GM12878 (cell line): ENCODE measurements at regions not wholly inside any gene's neighbourhood (a gene's known extent, or its start where the extent isn't known, plus 50 kb on each side); places are given as distances from the start of the nearest gene placed in this dataset.

ENCODE experiments used
- ATAC-seq: fragments of 200-7000 bp; cut with Tn5 transposase; 3 replicates; pipeline ENCODE4 v1.9.1; 2020; ENCODE audit warnings: mild to moderate bottlenecking, moderate library complexity
- BruUV-seq: library from RNA; stranded (reverse); fragments of 400-500 nt; replicated peaks from 2 replicates; lab custom pipeline; 2021; lab: Mats Ljungman, UMichigan
- CTCF ChIA-PET: fragments of 300-600 bp; sonication (Branson Sonifier 250); formaldehyde crosslinking; extraction: SDS; loops from one replicate; lab custom pipeline; 2021; ENCODE audit warnings: inconsistent platforms; lab: Yijun Ruan, JAX
- POLR2A ChIA-PET: fragments of 350-600 bp; formaldehyde crosslinking; extraction: SDS; loops from one replicate; lab custom pipeline; 2021; ENCODE audit warnings: inconsistent platforms; lab: Charles Lee
- RAD21 ChIA-PET: fragments of 300-600 bp; sonication (Branson Sonifier 250); formaldehyde crosslinking; loops from one replicate; lab custom pipeline; 2023; ENCODE audit warnings: antibody characterized with exemption; ENCODE audit not compliant: unreplicated experiment; lab: Charles Lee
- SMC1A ChIA-PET: fragments of 300-600 bp; sonication (Branson Sonifier 250); formaldehyde crosslinking; loops from one replicate; lab custom pipeline; 2023; ENCODE audit not compliant: unreplicated experiment, uncharacterized antibody; lab: Charles Lee
- DNase-seq: peaks from one replicate; pipeline ENCODE4 v3.0.0-alpha.2; 2011; ENCODE audit warnings: low read depth, low spot score
- FAIRE-seq: peaks from 3 replicates; lab custom pipeline; 2011; peaks lifted over from hg19 to GRCh38; lab: Jason Lieb, UNC
- H2AFZ ChIP-seq: 2 replicates; pipeline ENCODE4 v1.6.0; 2011; ENCODE audit warnings: low read depth, low read length, control low read depth; ENCODE audit not compliant: control insufficient read depth
- H3K27ac ChIP-seq: 2 replicates; pipeline ENCODE4 v1.5.1; 2011; ENCODE audit warnings: control low read depth; ENCODE audit not compliant: control insufficient read depth, insufficient read depth
- H3K27me3 ChIP-seq, 2 experiments: replicated peaks in 1 of 2; 2 replicates each; pipeline versions ENCODE4 v1.6.0 to v1.6.1; 2011; ENCODE audit warnings: low read length in 1 of 2; ENCODE audit not compliant: control insufficient read depth in 2 of 2, insufficient read depth in 2 of 2
- H3K36me3 ChIP-seq, 2 experiments: 2 replicates each; pipeline ENCODE4 v1.5.1; 2011; ENCODE audit warnings: low read length in 1 of 2; ENCODE audit not compliant: control insufficient read depth in 2 of 2, insufficient read depth in 2 of 2
- H3K4me1 ChIP-seq: 2 replicates; pipeline ENCODE4 v1.6.1; 2011; ENCODE audit warnings: mild to moderate bottlenecking, low read length, moderate library complexity, mixed read lengths; ENCODE audit not compliant: control insufficient read depth, insufficient read depth
- H3K4me2 ChIP-seq: 2 replicates; pipeline ENCODE4 v1.6.0; 2011; ENCODE audit warnings: control low read depth; ENCODE audit not compliant: control insufficient read depth, insufficient read depth
- H3K4me3 ChIP-seq: fragments of 200-600 bp; sonication (generic); 2 replicates; pipeline ENCODE4 v1.5.1; 2016
- H3K79me2 ChIP-seq: 2 replicates; pipeline ENCODE4 v1.6.0; 2011; ENCODE audit warnings: low read length; ENCODE audit not compliant: control insufficient read depth, insufficient read depth
- H3K9ac ChIP-seq: 2 replicates; pipeline ENCODE4 v1.8.0; 2011; ENCODE audit warnings: low read length, control low read depth, mixed read lengths; ENCODE audit not compliant: control insufficient read depth, insufficient read depth
- H3K9me3 ChIP-seq: replicated peaks from 3 replicates; pipeline ENCODE4 v1.5.1; 2011; ENCODE audit warnings: mild to moderate bottlenecking, low read length; ENCODE audit not compliant: control insufficient read depth, insufficient read depth
- H4K20me1 ChIP-seq: 2 replicates; pipeline ENCODE4 v1.6.0; 2011; ENCODE audit not compliant: control insufficient read depth, insufficient read depth
- ASH2L ChIP-seq: fragments of 300-600, 200-600 bp; sonication (generic); IDR thresholded peaks from 2 replicates; pipeline ENCODE4 v1.6.1; 2017; ENCODE audit warnings: low read depth, mild to moderate bottlenecking, borderline replicate concordance
- CBX5 ChIP-seq: sonication (generic); IDR thresholded peaks from 2 replicates; pipeline ENCODE4 v1.6.1; 2016; ENCODE audit warnings: low read depth, moderate library complexity, mild to moderate bottlenecking, inconsistent platforms
- CHD2 ChIP-seq: IDR thresholded peaks from 2 replicates; pipeline ENCODE4 v1.6.1; 2011; ENCODE audit warnings: low read depth, low read length, improper control_type of control experiment, borderline replicate concordance
- CREB1 ChIP-seq: IDR thresholded peaks from 2 replicates; pipeline ENCODE4 v1.6.1; 2012; ENCODE audit warnings: low read depth, mild to moderate bottlenecking, inconsistent platforms
- EP300 ChIP-seq, 2 experiments: fragments of 150-350 bp in 1 of 2; IDR thresholded peaks; 2 replicates each; pipeline ENCODE4 v1.6.1; 2011 to 2012; ENCODE audit warnings: low read depth in 2 of 2, low read length in 2 of 2, borderline replicate concordance in 1 of 2, improper control_type of control experiment in 1 of 2, inconsistent platforms in 1 of 2; ENCODE audit not compliant: control insufficient read depth in 1 of 2
- ESRRA ChIP-seq: IDR thresholded peaks from 2 replicates; pipeline ENCODE4 v1.6.1; 2012; ENCODE audit warnings: mild to moderate bottlenecking, low read length, improper control_type of control experiment
- FOXK2 ChIP-seq: fragments of 450-650 bp; IDR thresholded peaks from 2 replicates; pipeline ENCODE4 v1.6.1; 2017; ENCODE audit warnings: mild to moderate bottlenecking, moderate library complexity
- FOXM1 ChIP-seq: IDR thresholded peaks from 2 replicates; pipeline ENCODE4 v1.6.1; 2012; ENCODE audit warnings: low read depth, mild to moderate bottlenecking, inconsistent platforms, low read length, moderate library complexity
- GATAD2B ChIP-seq: fragments of 450-650 bp; conservative IDR thresholded peaks from 2 replicates; pipeline ENCODE4 v1.6.1; 2017; ENCODE audit warnings: low read depth, mild to moderate bottlenecking, moderate library complexity
- NFYB ChIP-seq: IDR thresholded peaks from 2 replicates; pipeline ENCODE4 v1.6.1; 2011; ENCODE audit warnings: low read depth, mild to moderate bottlenecking, low read length, improper control_type of control experiment, moderate library complexity; ENCODE audit not compliant: insufficient read depth
- ZZZ3 ChIP-seq: IDR thresholded peaks from 2 replicates; pipeline ENCODE4 v1.6.1; 2011; ENCODE audit warnings: low read depth; ENCODE audit not compliant: control insufficient read depth, insufficient read length
- WGBS: methylation state at CpG from one replicate; pipeline ENCODE4 v1.1.6; 2016; ENCODE audit warnings: low lambda C conversion rate; ENCODE audit not compliant: insufficient replicate concordance, insufficient coverage; ENCODE audit errors: missing lambda C conversion rate; 5-methylcytosine and 5-hydroxymethylcytosine counted together
- in situ Hi-C: fragments of 300-500 bp; cut with MboI; formaldehyde crosslinking; loops from 9 replicates; pipeline ENCODE4 v1.14.3; 2018; ENCODE audit warnings: mixed read lengths
- intact Hi-C: fragments of 100-400 bp; cut with micrococcal nuclease; formaldehyde crosslinking; loops from one replicate; pipeline ENCODE4 v1.14.2; 2022; ENCODE audit not compliant: unreplicated experiment
- TF ChIP-seq, protein P1 (sequence below): fragments of 450-650 bp; IDR thresholded peaks from 2 replicates; pipeline ENCODE4 v1.6.1; 2016; ENCODE audit warnings: mild to moderate bottlenecking
- TF ChIP-seq, protein P2 (sequence below): fragments of 450-650 bp; IDR thresholded peaks from 2 replicates; pipeline ENCODE4 v1.6.1; 2017; ENCODE audit warnings: mild to moderate bottlenecking, moderate library complexity
- TF ChIP-seq, protein P3 (sequence below): fragments of 450-650 bp; IDR thresholded peaks from 2 replicates; pipeline ENCODE4 v1.6.1; 2016; ENCODE audit warnings: mild to moderate bottlenecking

DNA sequence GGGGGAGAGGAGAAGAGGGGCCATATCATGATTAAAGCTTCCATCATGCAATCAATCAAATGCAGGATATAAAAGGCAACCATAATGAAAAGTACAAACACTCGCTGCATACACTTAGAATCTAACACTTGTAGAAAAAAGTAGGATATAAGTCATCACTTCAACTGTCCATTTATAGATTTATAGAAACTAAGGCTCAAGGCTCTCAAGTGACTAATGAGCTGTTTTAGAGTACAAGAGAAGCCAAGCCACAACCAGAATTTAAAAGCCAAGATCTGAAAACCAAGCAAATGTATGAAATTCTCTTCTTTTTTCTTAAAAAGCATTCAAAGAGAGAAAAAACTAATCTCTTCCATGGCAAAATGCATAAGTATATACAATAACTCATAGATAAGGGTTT, 160.2 kb upstream of the BLID start:
- DNase-seq (no peak), ATAC-seq (no peak), FAIRE-seq (no peak)
- Histone ChIP-seq H3K27me3 (no peaks in the 10 kb centered on the region), H4K20me1 (no peaks in the 10 kb centered on the region), H3K9ac (no peak overlapping the region), H3K4me1 (no peaks in the 10 kb centered on the region), H3K4me3 (no peak overlapping the region), H3K4me2 (no peak overlapping the region), H3K27ac (no peak overlapping the region), H3K9me3 (no peaks in the 10 kb centered on the region), H3K79me2 (no peaks in the 10 kb centered on the region), H2AFZ (no peak overlapping the region), H3K36me3 (no peaks in the 10 kb centered on the region)
- TF ChIP-seq GATAD2B (no peak), ASH2L (no peak), FOXK2 (no peak), NFYB (no peak), ESRRA (no peak), ZZZ3 (no peak), CHD2 (no peak), CBX5 (no peak), CREB1 (no peak), FOXM1 (no peak), EP300 (IDR thresholded peaks at IDR 0.05; ENCODE audit: borderline replicate concordance in 1 of 2, control insufficient read depth in 1 of 2, low read depth in 2 of 2, low read length in 2 of 2) (no peak)
- TF ChIP-seq, protein P1, sequence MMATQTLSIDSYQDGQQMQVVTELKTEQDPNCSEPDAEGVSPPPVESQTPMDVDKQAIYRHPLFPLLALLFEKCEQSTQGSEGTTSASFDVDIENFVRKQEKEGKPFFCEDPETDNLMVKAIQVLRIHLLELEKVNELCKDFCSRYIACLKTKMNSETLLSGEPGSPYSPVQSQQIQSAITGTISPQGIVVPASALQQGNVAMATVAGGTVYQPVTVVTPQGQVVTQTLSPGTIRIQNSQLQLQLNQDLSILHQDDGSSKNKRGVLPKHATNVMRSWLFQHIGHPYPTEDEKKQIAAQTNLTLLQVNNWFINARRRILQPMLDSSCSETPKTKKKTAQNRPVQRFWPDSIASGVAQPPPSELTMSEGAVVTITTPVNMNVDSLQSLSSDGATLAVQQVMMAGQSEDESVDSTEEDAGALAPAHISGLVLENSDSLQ = no peak
- TF ChIP-seq, protein P2, sequence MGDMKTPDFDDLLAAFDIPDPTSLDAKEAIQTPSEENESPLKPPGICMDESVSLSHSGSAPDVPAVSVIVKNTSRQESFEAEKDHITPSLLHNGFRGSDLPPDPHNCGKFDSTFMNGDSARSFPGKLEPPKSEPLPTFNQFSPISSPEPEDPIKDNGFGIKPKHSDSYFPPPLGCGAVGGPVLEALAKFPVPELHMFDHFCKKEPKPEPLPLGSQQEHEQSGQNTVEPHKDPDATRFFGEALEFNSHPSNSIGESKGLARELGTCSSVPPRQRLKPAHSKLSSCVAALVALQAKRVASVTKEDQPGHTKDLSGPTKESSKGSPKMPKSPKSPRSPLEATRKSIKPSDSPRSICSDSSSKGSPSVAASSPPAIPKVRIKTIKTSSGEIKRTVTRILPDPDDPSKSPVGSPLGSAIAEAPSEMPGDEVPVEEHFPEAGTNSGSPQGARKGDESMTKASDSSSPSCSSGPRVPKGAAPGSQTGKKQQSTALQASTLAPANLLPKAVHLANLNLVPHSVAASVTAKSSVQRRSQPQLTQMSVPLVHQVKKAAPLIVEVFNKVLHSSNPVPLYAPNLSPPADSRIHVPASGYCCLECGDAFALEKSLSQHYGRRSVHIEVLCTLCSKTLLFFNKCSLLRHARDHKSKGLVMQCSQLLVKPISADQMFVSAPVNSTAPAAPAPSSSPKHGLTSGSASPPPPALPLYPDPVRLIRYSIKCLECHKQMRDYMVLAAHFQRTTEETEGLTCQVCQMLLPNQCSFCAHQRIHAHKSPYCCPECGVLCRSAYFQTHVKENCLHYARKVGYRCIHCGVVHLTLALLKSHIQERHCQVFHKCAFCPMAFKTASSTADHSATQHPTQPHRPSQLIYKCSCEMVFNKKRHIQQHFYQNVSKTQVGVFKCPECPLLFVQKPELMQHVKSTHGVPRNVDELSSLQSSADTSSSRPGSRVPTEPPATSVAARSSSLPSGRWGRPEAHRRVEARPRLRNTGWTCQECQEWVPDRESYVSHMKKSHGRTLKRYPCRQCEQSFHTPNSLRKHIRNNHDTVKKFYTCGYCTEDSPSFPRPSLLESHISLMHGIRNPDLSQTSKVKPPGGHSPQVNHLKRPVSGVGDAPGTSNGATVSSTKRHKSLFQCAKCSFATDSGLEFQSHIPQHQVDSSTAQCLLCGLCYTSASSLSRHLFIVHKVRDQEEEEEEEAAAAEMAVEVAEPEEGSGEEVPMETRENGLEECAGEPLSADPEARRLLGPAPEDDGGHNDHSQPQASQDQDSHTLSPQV = no peak
- TF ChIP-seq, protein P3, sequence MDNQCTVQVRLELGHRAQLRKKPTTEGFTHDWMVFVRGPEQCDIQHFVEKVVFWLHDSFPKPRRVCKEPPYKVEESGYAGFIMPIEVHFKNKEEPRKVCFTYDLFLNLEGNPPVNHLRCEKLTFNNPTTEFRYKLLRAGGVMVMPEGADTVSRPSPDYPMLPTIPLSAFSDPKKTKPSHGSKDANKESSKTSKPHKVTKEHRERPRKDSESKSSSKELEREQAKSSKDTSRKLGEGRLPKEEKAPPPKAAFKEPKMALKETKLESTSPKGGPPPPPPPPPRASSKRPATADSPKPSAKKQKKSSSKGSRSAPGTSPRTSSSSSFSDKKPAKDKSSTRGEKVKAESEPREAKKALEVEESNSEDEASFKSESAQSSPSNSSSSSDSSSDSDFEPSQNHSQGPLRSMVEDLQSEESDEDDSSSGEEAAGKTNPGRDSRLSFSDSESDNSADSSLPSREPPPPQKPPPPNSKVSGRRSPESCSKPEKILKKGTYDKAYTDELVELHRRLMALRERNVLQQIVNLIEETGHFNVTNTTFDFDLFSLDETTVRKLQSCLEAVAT = no peak
- ChIA-PET RAD21 (no interaction called here), SMC1A (no interaction called here), CTCF (no interaction called here), POLR2A (no interaction called here)
- no TSS peak for BruUV-seq
- intact Hi-C loops = no loop called here
- WGBS = 5% methylated on average over 1 of the region's 1 CpG
- in situ Hi-C loops = no loop called here
